SK-N-SH (cell line): ENCODE measurements at regions not wholly inside any gene's neighbourhood (a gene's known extent, or its start where the extent isn't known, plus 50 kb on each side); places are given as distances from the start of the nearest gene placed in this dataset.

Source experiments
- CTCF ChIP-seq: fragments of 200-600 bp; sonication (generic); IDR thresholded peaks from 2 replicates; pipeline ENCODE4 v1.6.1; 2017; ENCODE audit warnings: antibody characterized with exemption, mild to moderate bottlenecking, moderate library complexity
- ELF1 ChIP-seq: IDR thresholded peaks from 2 replicates; pipeline ENCODE4 v1.4.0; 2012
- EP300 ChIP-seq, 2 experiments: IDR thresholded peaks; 2 replicates each; pipeline versions ENCODE4 v1.4.0 to v1.6.1; 2012; ENCODE audit warnings: borderline replicate concordance in 1 of 2, low read depth in 1 of 2, low read length in 1 of 2
- EZH2phosphoT487 ChIP-seq: fragments of 200-600 bp; sonication (generic); IDR thresholded peaks from 2 replicates; pipeline ENCODE4 v1.6.1; 2017; ENCODE audit warnings: low read depth, mixed run types, mild to moderate bottlenecking, antibody characterized with exemption, moderate library complexity, borderline replicate concordance
- GABPA ChIP-seq: IDR thresholded peaks from 2 replicates; pipeline ENCODE4 v1.4.0; 2012; ENCODE audit warnings: low read depth, mild to moderate bottlenecking
- JUND ChIP-seq: IDR thresholded peaks from 2 replicates; pipeline ENCODE4 v1.4.0; 2012
- MAX ChIP-seq: IDR thresholded peaks from 2 replicates; pipeline ENCODE4 v1.4.0; 2012; ENCODE audit warnings: low read depth
- PBX3 ChIP-seq: IDR thresholded peaks from 2 replicates; pipeline ENCODE4; 2012
- POLR2AphosphoS5 ChIP-seq: IDR thresholded peaks from 2 replicates; pipeline ENCODE4 v1.6.1; 2012; ENCODE audit warnings: low read depth, low read length
- SMC3 ChIP-seq: IDR thresholded peaks from 2 replicates; pipeline ENCODE4 v1.6.1; 2012; ENCODE audit warnings: low read depth, low read length, improper control_type of control experiment
- YY1 ChIP-seq: IDR thresholded peaks from 2 replicates; pipeline ENCODE4 v1.4.0; 2012; ENCODE audit warnings: low read depth, mild to moderate bottlenecking
- TF ChIP-seq, protein P1 (sequence below): IDR thresholded peaks from 2 replicates; pipeline ENCODE4 v1.6.1; 2012; ENCODE audit warnings: mild to moderate bottlenecking, low read depth, low read length, moderate library complexity
- TF ChIP-seq, protein P2 (sequence below): fragments of 150-350 bp; IDR thresholded peaks from 2 replicates; pipeline ENCODE4 v1.6.1; 2017; ENCODE audit warnings: antibody characterized with exemption, low read length, low read depth, borderline replicate concordance

- TF ChIP-seq CTCF (no peak), ELF1 (no peak), EZH2phosphoT487 (no peak), SMC3 (no peak), GABPA (no peak), MAX (no peak), JUND (no peak), EP300 (IDR thresholded peaks at IDR 0.05; ENCODE audit: borderline replicate concordance in 1 of 2, low read depth in 1 of 2, low read length in 1 of 2) (no peak), POLR2AphosphoS5 (no peak), YY1 (no peak), PBX3 (no peak)
- TF ChIP-seq, protein P1, sequence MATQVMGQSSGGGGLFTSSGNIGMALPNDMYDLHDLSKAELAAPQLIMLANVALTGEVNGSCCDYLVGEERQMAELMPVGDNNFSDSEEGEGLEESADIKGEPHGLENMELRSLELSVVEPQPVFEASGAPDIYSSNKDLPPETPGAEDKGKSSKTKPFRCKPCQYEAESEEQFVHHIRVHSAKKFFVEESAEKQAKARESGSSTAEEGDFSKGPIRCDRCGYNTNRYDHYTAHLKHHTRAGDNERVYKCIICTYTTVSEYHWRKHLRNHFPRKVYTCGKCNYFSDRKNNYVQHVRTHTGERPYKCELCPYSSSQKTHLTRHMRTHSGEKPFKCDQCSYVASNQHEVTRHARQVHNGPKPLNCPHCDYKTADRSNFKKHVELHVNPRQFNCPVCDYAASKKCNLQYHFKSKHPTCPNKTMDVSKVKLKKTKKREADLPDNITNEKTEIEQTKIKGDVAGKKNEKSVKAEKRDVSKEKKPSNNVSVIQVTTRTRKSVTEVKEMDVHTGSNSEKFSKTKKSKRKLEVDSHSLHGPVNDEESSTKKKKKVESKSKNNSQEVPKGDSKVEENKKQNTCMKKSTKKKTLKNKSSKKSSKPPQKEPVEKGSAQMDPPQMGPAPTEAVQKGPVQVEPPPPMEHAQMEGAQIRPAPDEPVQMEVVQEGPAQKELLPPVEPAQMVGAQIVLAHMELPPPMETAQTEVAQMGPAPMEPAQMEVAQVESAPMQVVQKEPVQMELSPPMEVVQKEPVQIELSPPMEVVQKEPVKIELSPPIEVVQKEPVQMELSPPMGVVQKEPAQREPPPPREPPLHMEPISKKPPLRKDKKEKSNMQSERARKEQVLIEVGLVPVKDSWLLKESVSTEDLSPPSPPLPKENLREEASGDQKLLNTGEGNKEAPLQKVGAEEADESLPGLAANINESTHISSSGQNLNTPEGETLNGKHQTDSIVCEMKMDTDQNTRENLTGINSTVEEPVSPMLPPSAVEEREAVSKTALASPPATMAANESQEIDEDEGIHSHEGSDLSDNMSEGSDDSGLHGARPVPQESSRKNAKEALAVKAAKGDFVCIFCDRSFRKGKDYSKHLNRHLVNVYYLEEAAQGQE = no peak
- TF ChIP-seq, protein P2, sequence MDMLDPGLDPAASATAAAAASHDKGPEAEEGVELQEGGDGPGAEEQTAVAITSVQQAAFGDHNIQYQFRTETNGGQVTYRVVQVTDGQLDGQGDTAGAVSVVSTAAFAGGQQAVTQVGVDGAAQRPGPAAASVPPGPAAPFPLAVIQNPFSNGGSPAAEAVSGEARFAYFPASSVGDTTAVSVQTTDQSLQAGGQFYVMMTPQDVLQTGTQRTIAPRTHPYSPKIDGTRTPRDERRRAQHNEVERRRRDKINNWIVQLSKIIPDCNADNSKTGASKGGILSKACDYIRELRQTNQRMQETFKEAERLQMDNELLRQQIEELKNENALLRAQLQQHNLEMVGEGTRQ = no peak
Measured at GRCh38 chr11:112381578-112381977, 120.9 kb upstream of the PLET1 start.
